ENCODE measurements at regions not wholly inside any gene's neighbourhood (a gene's known extent, or its start where the extent isn't known, plus 50 kb on each side); places are given as distances from the start of the nearest gene placed in this dataset.
"Not testable (repeated sequence)": the region's sequence is repeated elsewhere in the genome, so short reads cannot be mapped to it uniquely, and the experiment has no call there.

DNA sequence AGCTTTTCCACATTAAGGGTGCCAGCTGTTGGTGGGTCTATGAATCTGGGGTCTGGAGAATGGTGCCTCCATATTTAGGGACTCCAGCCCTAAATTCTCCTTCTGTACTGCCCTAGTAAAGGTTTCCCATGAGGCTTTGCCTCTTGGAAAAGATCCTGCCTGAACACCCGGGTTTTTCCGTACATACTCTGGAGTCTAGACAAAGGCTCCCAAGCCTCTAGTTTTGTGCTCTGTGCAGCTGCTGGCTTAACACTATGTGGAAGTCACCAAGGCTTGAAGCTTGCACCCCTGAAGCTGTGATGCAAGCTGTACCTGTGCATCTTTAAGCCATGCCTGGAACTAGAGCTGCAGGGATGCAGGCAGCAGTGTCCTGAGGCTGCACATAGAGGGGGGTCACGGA, 230.5 kb downstream of the CWH43 start:
- DNase-seq; H3K4me1 ChIP-seq; intact Hi-C loops (cut with DNase I); H3K9me3 ChIP-seq; H3K4me3 ChIP-seq; H3K27ac ChIP-seq; H3K36me3 ChIP-seq (replicated peaks in 1 of 2; ENCODE audit: insufficient read depth in 1 of 2, low read depth in 2 of 2); H3K27me3 ChIP-seq; ATAC-seq: not testable (repeated sequence)
- WGBS, 2 donors: 41 to 62% methylated on average over 3 of the region's 3 CpGs

DNA sequence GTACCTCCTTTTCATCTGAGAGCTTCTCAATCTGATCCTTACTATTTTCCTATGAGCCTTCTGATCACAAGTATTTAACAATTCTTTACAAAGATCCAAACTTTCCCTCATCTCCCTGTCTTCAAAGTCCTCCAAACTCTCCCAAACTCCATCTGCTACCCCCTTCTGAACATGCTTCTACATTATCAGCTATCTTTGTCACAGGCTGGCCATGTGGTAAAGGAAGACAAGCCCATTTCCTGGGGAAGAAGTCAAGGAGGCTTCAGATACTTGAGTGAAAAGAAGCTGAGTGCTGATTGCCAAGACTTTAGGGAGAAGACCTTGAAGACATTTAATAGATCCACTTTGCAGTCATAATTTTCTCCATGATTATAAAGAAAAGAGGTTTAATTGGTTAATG, 231.4 kb downstream of the CWH43 start:
- intact Hi-C loops (cut with DNase I): no loop called here
- DNase-seq: no peak
- no peak for ATAC-seq

DNA sequence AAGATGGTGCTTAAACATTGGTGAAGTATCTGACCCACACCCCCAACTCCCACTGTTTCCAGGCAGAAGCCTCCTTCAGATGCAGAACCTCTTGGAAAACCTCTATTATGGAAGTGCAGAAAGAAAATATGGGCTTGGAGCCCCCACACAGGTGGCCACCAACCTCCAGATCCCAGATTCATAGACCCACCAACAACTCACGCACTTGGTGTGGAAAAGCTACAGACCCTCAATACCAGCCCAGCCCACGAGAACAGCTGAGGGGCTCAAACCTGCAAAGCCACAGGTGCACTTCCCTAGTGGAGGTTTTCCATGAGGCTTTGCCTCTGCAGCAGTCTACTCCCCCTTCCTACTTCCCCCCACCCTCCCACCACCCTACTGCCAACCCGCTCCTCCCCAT, 232.0 kb downstream of the CWH43 start:
- H3K27ac ChIP-seq; H3K9me3 ChIP-seq; ATAC-seq; DNase-seq; H3K4me3 ChIP-seq; intact Hi-C loops (cut with DNase I); H3K27me3 ChIP-seq; H3K36me3 ChIP-seq (replicated peaks in 1 of 2; ENCODE audit: insufficient read depth in 1 of 2, low read depth in 2 of 2); H3K4me1 ChIP-seq: not testable (repeated sequence)
- 59 to 64% methylated on average over 3 of the region's 3 CpGs for WGBS, 2 donors

More for the DNA sequence above, 231.4 kb downstream of the CWH43 start:
- TF ChIP-seq POLR2A (IDR thresholded peaks at IDR 0.05) (no peak), CTCF (IDR thresholded peaks at IDR 0.05) (no peak)
- Histone ChIP-seq H3K27ac (no peak overlapping the region), H3K27me3 (no peaks in the 10 kb centered on the region), H3K36me3 (replicated peaks in 1 of 2; ENCODE audit: insufficient read depth in 1 of 2, low read depth in 2 of 2) (no peaks in the 10 kb centered on the region), H3K4me1 (no peaks in the 10 kb centered on the region), H3K4me3 (no peak overlapping the region), H3K9me3 (no peaks in the 10 kb centered on the region)

DNA sequence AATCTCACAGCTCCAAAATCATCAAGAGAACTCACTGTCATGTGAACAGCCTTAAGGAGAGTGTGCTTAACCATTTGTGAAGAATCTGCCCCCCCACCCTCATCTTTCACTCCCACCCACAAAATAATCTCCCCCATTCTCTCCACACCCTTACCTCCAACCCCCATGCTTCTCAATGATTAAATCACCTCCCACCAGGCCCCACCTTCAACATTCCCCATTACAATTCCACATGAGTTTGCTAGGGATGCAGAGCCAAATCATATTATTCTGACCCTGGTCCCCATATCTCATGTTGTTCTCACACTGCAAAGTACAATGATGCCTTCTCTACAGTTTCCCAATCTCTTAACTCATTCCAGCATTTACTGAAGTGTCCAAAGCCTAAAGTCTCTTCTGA, 232.9 kb downstream of the CWH43 start:
- intact Hi-C loops (cut with DNase I); H3K4me3 ChIP-seq; H3K9me3 ChIP-seq; DNase-seq; H3K27ac ChIP-seq; H3K4me1 ChIP-seq; ATAC-seq; H3K36me3 ChIP-seq (replicated peaks in 1 of 2; ENCODE audit: insufficient read depth in 1 of 2, low read depth in 2 of 2); H3K27me3 ChIP-seq: not testable (repeated sequence)

GRCh38 chr4:49219489-49220225, 233.6 kb downstream of the CWH43 start:
- H3K36me3 ChIP-seq (replicated peaks in 1 of 2; ENCODE audit: insufficient read depth in 1 of 2, low read depth in 2 of 2); H3K4me1 ChIP-seq; DNase-seq; H3K27ac ChIP-seq; H3K9me3 ChIP-seq; H3K27me3 ChIP-seq; intact Hi-C loops (cut with DNase I); H3K4me3 ChIP-seq; ATAC-seq: not testable (repeated sequence)
- 21 to 31% methylated on average over 4 of the region's 4 CpGs for WGBS, 2 donors

DNA sequence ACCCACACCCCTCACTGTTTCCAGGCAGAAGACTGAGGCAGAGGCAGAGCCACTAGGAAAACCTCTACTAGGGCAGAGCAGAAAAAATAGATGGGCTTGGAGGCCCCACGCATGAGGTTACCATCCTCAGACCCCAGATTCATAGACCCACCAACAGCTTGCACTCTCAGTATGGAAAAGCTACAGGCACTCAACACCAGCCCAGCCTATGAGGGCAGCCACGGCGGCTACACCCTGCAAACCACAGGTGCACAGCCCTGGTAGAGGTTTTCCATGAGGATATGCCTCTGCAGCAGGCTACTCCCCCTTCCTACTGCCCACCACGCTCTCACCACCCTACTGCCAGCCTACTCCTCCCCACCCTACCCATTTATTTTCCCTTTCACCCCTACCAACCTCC, 235.1 kb downstream of the CWH43 start:
- intact Hi-C loops (cut with DNase I): no loop called here
- H3K36me3 ChIP-seq (replicated peaks in 1 of 2; ENCODE audit: insufficient read depth in 1 of 2, low read depth in 2 of 2): no peaks in the 10 kb centered on the region
- no peaks in the 10 kb centered on the region for H3K27me3 ChIP-seq
- H3K9me3 ChIP-seq: no peaks in the 10 kb centered on the region
- no peaks in the 10 kb centered on the region for H3K4me1 ChIP-seq
- no peak overlapping the region for H3K4me3 ChIP-seq
- ATAC-seq: no peak
- 22 to 23% methylated on average over 4 of the region's 4 CpGs for WGBS, 2 donors
- TF ChIP-seq CTCF (IDR thresholded peaks at IDR 0.05): no peak
- no peak for TF ChIP-seq POLR2A (IDR thresholded peaks at IDR 0.05)
- no peak for DNase-seq
- no peak overlapping the region for H3K27ac ChIP-seq

- H3K36me3 ChIP-seq (replicated peaks in 1 of 2; ENCODE audit: insufficient read depth in 1 of 2, low read depth in 2 of 2); ATAC-seq; H3K9me3 ChIP-seq; H3K27ac ChIP-seq; H3K27me3 ChIP-seq; DNase-seq; H3K4me1 ChIP-seq; intact Hi-C loops (cut with DNase I); H3K4me3 ChIP-seq: not testable (repeated sequence)
- WGBS, 2 donors: 13 to 36% methylated on average over 1 of the region's 1 CpG
These were observed 236.7 kb downstream of the CWH43 start for GRCh38 chr4:49222810-49223209.

DNA sequence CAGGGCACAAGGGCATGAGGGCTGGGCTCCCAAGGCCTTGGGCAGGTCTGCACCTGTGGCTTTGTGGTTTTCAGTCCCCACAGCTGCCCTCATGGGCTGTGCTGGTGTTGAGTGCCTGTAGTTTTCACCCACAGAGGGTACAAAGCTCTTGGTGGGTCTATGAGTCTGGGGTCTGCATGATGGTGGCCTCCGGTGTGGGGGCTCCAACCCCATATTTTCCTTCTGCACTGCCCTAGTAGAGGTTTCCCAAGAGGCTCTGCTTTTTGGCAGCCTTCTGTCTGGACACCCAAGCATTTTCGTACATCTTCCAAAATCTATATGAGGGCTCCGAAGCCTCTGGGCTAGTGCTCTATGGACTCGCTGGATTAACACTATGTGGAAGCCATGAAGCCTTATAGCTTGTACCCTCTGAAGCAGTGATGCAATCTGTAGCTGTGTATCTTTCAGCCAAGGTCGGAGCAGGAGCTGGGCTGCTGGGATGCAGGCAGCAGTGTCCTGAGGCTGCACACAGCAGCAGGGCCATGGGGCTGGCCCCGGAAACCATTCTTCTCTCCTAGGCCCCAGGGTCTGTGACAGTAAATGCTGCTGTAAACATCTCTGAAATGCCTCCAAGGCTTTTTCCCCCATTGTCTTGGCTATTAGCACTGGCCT, 240.3 kb downstream of the CWH43 start:
- H3K4me1 ChIP-seq; H3K27ac ChIP-seq; H3K36me3 ChIP-seq (replicated peaks in 1 of 2; ENCODE audit: insufficient read depth in 1 of 2, low read depth in 2 of 2); DNase-seq; H3K4me3 ChIP-seq; H3K27me3 ChIP-seq; intact Hi-C loops (cut with DNase I); H3K9me3 ChIP-seq; ATAC-seq: not testable (repeated sequence)
- WGBS, 2 donors: 46% methylated on average over 6 of the region's 6 CpGs

GRCh38 chr4:49227941-49228340, 241.9 kb downstream of the CWH43 start:
- H3K36me3 ChIP-seq (replicated peaks in 1 of 2; ENCODE audit: insufficient read depth in 1 of 2, low read depth in 2 of 2); DNase-seq; ATAC-seq; H3K27me3 ChIP-seq; H3K4me3 ChIP-seq; H3K4me1 ChIP-seq; H3K27ac ChIP-seq; H3K9me3 ChIP-seq; intact Hi-C loops (cut with DNase I): not testable (repeated sequence)
- 73 to 100% methylated on average over 1 of the region's 1 CpG for WGBS, 2 donors

DNA sequence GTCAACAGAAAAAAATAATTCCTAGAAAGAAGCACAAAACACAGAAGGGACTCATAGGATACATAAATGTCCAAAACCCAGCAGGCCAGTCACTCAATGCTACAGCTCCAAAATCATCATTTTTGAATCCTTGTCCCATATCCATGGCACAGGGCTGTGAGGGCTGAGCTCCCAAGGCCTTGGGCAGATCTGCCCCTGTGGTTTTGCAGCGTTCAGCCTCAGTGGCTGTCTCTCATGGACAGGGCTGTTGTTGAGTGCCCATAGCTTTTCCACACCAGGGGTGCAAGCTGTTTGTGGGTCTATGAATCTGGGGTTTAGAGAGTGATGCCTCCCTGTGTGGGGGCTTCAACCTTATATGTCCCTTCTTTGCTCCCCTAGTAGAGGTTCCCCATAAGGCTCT, 243.2 kb downstream of the CWH43 start:
- H3K9me3 ChIP-seq; H3K4me1 ChIP-seq; H3K4me3 ChIP-seq; ATAC-seq; H3K36me3 ChIP-seq (replicated peaks in 1 of 2; ENCODE audit: insufficient read depth in 1 of 2, low read depth in 2 of 2); H3K27me3 ChIP-seq; DNase-seq; intact Hi-C loops (cut with DNase I); H3K27ac ChIP-seq: not testable (repeated sequence)
- 0 to 8% methylated on average over 1 of the region's 1 CpG for WGBS, 2 donors

All from body of pancreas (tissue), 4 donors.